PC-3 (cell line): ENCODE measurements at regions not wholly inside any gene's neighbourhood (a gene's known extent, or its start where the extent isn't known, plus 50 kb on each side); places are given as distances from the start of the nearest gene placed in this dataset.

ENCODE experiments used
- ATAC-seq: fragments of 200-7000 bp; cut with Tn5 transposase; 2 replicates; pipeline ENCODE4 v1.9.1; 2020; ENCODE audit warnings: mild to moderate bottlenecking, moderate library complexity
- BruUV-seq: library from RNA; stranded (reverse); fragments of 400-500 nt; replicated peaks from 2 replicates; lab custom pipeline; 2021; lab: Mats Ljungman, UMichigan
- CTCF ChIA-PET: fragments of 300-600 bp; sonication (Branson Sonifier 250); formaldehyde crosslinking; loops from one replicate; lab custom pipeline; 2022; ENCODE audit warnings: antibody characterized with exemption; lab: Charles Lee
- POLR2A ChIA-PET: fragments of 300-600 bp; sonication (Branson Sonifier 250); formaldehyde crosslinking; loops from one replicate; lab custom pipeline; 2022; ENCODE audit warnings: antibody characterized with exemption; ENCODE audit not compliant: unreplicated experiment; lab: Charles Lee
- DNase-seq: peaks from one replicate; pipeline ENCODE4 v3.0.0-alpha.2; 2015
- H2AFZ ChIP-seq: fragments of 300-600 bp; sonication (generic); 2 replicates; pipeline ENCODE4 v1.6.0; 2016; ENCODE audit warnings: antibody characterized with exemption, low read length
- H3F3A ChIP-seq: fragments of 300-600 bp; sonication (generic); one replicate; pipeline ENCODE4 v1.6.0; 2017; ENCODE audit warnings: antibody characterized with exemption, low read length, control low read depth, mild to moderate bottlenecking; ENCODE audit not compliant: unreplicated experiment
- H3K27ac ChIP-seq: fragments of 300-600 bp; sonication (generic); 2 replicates; pipeline ENCODE4 v1.5.1; 2016; ENCODE audit warnings: mild to moderate bottlenecking, low read length
- H3K27me3 ChIP-seq: fragments of 300-600 bp; sonication (generic); 2 replicates; pipeline ENCODE4 v1.6.1; 2016; ENCODE audit warnings: low read length, mixed read lengths
- H3K36me3 ChIP-seq: fragments of 300-600 bp; sonication (generic); 2 replicates; pipeline ENCODE4 v1.6.1; 2016; ENCODE audit warnings: low read depth, mixed run types, low read length, mixed read lengths
- H3K4me1 ChIP-seq: fragments of 300-600 bp; sonication (generic); 2 replicates; pipeline ENCODE4 v1.5.1; 2016; ENCODE audit warnings: low read length; ENCODE audit not compliant: insufficient read depth
- H3K4me2 ChIP-seq: fragments of 300-600 bp; sonication (generic); 2 replicates; pipeline ENCODE4 v1.6.0; 2016; ENCODE audit warnings: low read length
- H3K4me3 ChIP-seq: fragments of 300-600 bp; sonication (generic); 2 replicates; pipeline ENCODE4 v1.5.1; 2016; ENCODE audit warnings: mild to moderate bottlenecking, low read length, mixed read lengths
- H3K79me2 ChIP-seq: fragments of 300-600 bp; sonication (generic); 2 replicates; pipeline ENCODE4 v1.6.1; 2017; ENCODE audit warnings: low read length, mixed read lengths
- H3K9ac ChIP-seq: fragments of 300-600 bp; sonication (generic); 2 replicates; pipeline ENCODE4 v1.6.0; 2016; ENCODE audit warnings: mild to moderate bottlenecking, low read length
- H3K9me2 ChIP-seq: fragments of 300-600 bp; sonication (generic); replicated peaks from 2 replicates; pipeline ENCODE4 v1.6.1; 2016; ENCODE audit warnings: mixed run types, low read length, mixed read lengths
- H3K9me3 ChIP-seq: fragments of 300-600 bp; sonication (generic); 2 replicates; pipeline ENCODE4 v1.6.1; 2016; ENCODE audit warnings: low read length, mixed read lengths
- H4K20me1 ChIP-seq: fragments of 300-600 bp; sonication (generic); 2 replicates; pipeline ENCODE4 v1.6.1; 2016; ENCODE audit warnings: low read length, mixed read lengths
- EZH2 ChIP-seq: fragments of 300-600 bp; sonication (generic); IDR thresholded peaks from one replicate; pipeline ENCODE4 v1.6.1; 2017; ENCODE audit warnings: antibody characterized with exemption, mild to moderate bottlenecking, low read length; ENCODE audit not compliant: unreplicated experiment
- EZH2phosphoT487 ChIP-seq: fragments of 300-600 bp; sonication (generic); IDR thresholded peaks from 2 replicates; pipeline ENCODE4 v1.6.1; 2018; ENCODE audit warnings: mild to moderate bottlenecking, antibody characterized with exemption, low read length, borderline replicate concordance
- intact Hi-C: fragments of 100-400 bp; cut with micrococcal nuclease; formaldehyde crosslinking; loops from 2 replicates; pipeline ENCODE4 v1.9.0; 2023
- TF ChIP-seq, protein P1 (sequence below): fragments of 300-600 bp; sonication (generic); conservative IDR thresholded peaks from 2 replicates; pipeline ENCODE4 v1.5.1; 2017; ENCODE audit warnings: antibody characterized with exemption, low read depth, mild to moderate bottlenecking, low read length

DNA sequence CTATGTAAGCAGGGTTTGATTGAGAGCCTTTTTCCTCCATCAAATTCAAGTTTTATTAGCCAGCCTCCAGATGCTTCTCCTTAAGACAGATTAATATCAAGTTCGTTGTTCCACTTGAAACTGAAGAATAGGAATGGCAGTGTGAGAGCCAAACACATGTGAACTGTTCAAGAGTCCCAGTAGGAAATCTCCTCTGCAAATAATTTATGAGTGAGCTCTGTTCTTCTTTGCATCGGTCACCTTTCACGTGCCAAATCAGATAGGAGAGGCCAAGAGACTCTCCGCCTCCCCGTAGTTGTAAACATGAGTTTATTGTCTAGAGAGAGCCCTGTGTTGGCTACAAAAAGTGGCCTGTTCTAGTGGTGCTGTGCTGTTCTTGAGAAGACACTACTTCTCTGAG lies 372.1 kb upstream of the NR2F2 start:
- Histone ChIP-seq H3K79me2 (no peaks in the 10 kb centered on the region), H3F3A (no peaks in the 10 kb centered on the region), H3K36me3 (no peaks in the 10 kb centered on the region), H4K20me1 (no peaks in the 10 kb centered on the region), H3K9me3 (no peaks in the 10 kb centered on the region), H3K4me3 (no peak overlapping the region), H3K27me3 (no peaks in the 10 kb centered on the region), H3K9ac (no peak overlapping the region), H3K4me2 (no peak overlapping the region), H3K27ac (no peak overlapping the region), H3K4me1 (no peaks in the 10 kb centered on the region), H2AFZ (no peak overlapping the region), H3K9me2 (no peaks in the 10 kb centered on the region)
- DNase-seq, result no peak
- intact Hi-C loops, result no loop called here
- BruUV-seq, result no TSS peak
- no peak for ATAC-seq
- CTCF ChIA-PET, result no interaction called here
- POLR2A ChIA-PET, result no interaction called here
- TF ChIP-seq EZH2phosphoT487 (no peak), EZH2 (no peak)
- TF ChIP-seq, protein P1, sequence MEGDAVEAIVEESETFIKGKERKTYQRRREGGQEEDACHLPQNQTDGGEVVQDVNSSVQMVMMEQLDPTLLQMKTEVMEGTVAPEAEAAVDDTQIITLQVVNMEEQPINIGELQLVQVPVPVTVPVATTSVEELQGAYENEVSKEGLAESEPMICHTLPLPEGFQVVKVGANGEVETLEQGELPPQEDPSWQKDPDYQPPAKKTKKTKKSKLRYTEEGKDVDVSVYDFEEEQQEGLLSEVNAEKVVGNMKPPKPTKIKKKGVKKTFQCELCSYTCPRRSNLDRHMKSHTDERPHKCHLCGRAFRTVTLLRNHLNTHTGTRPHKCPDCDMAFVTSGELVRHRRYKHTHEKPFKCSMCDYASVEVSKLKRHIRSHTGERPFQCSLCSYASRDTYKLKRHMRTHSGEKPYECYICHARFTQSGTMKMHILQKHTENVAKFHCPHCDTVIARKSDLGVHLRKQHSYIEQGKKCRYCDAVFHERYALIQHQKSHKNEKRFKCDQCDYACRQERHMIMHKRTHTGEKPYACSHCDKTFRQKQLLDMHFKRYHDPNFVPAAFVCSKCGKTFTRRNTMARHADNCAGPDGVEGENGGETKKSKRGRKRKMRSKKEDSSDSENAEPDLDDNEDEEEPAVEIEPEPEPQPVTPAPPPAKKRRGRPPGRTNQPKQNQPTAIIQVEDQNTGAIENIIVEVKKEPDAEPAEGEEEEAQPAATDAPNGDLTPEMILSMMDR, result no peak

DNA sequence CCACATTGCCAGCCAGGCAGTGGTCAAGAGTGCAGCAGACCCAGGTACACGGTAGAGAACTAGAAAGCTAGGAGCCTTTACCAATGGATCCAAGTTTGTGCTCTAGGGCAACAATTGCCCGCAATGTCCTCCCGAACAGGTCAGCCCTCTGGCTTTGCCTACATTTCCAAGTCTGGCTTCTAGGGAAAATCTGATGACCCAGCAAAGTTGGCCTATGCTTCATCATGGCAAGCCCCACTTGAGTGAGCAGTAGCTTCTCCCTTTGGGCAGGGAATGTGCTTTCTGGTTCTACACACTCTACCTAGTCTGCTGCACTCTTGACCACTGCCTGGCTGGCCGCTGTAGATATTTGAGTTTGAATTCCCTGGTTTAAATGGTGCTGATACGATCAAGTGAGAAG lies 361.6 kb upstream of the NR2F2 start:
- no peak overlapping the region for H3K27ac ChIP-seq
- H3K36me3 ChIP-seq, result no peaks in the 10 kb centered on the region
- H3K79me2 ChIP-seq, result no peaks in the 10 kb centered on the region
- H3K9me2 ChIP-seq, result no peaks in the 10 kb centered on the region
- no peak overlapping the region for H3K9ac ChIP-seq
- H3K4me2 ChIP-seq, result no peak overlapping the region
- TF ChIP-seq EZH2phosphoT487 (no peak), EZH2 (no peak)
- TF ChIP-seq, protein P1, result no peak
- no peak overlapping the region for H2AFZ ChIP-seq
- DNase-seq (no peak), ATAC-seq (no peak)
- no peaks in the 10 kb centered on the region for H3F3A ChIP-seq
- H3K9me3 ChIP-seq, result no peaks in the 10 kb centered on the region
- no peaks in the 10 kb centered on the region for H3K27me3 ChIP-seq
- ChIA-PET CTCF (no interaction called here), POLR2A (no interaction called here)
- H3K4me1 ChIP-seq, result no peaks in the 10 kb centered on the region
- no peaks in the 10 kb centered on the region for H4K20me1 ChIP-seq
- H3K4me3 ChIP-seq, result no peak overlapping the region
- intact Hi-C loops, result no loop called here
- BruUV-seq, result no TSS peak

DNA sequence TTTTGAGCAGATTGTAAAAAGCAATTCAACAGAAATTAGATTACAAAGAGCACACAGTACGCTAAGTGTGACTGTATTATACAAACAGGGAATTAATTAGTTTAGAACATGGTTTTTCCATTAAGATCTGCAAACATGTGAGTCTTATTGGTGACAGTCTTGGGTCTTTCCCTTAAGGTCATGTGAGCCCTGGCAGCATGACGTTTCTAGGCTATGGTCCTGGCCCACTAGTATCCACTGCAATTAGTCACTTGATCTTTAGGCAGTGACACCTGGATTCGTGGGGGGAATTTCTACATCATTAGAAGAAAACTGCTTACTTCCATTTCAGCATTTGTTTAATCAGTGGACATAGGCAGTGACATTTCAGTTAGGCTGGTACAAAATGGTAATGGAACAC lies 360.2 kb upstream of the NR2F2 start:
- Histone ChIP-seq H2AFZ (no peak overlapping the region), H3K79me2 (no peaks in the 10 kb centered on the region), H3K27me3 (no peaks in the 10 kb centered on the region), H3K27ac (no peak overlapping the region), H3K4me1 (no peaks in the 10 kb centered on the region), H3K9ac (no peak overlapping the region), H4K20me1 (no peaks in the 10 kb centered on the region), H3K36me3 (no peaks in the 10 kb centered on the region), H3F3A (no peaks in the 10 kb centered on the region), H3K9me3 (no peaks in the 10 kb centered on the region), H3K4me2 (no peak overlapping the region), H3K9me2 (no peaks in the 10 kb centered on the region), H3K4me3 (no peak overlapping the region)
- ChIA-PET CTCF (no interaction called here), POLR2A (no interaction called here)
- no peak for DNase-seq
- TF ChIP-seq EZH2 (no peak), EZH2phosphoT487 (no peak)
- TF ChIP-seq, protein P1, result no peak
- ATAC-seq, result no peak
- intact Hi-C loops, result no loop called here
- no TSS peak for BruUV-seq
